Activated naive CD4-positive, alpha-beta T cell treated with anti-CD3 and anti-CD28 coated beads, Interleukin-2, amount 10 ng/mL, durations not matched to agents 7 days and 5 days (primary cell): ENCODE measurements at regions not wholly inside any gene's neighbourhood (a gene's known extent, or its start where the extent isn't known, plus 50 kb on each side); places are given as distances from the start of the nearest gene placed in this dataset.

Source experiments
- CTCF ChIA-PET: fragments of 350-600 bp; sonication (Branson Sonifier 250); formaldehyde crosslinking; loops from one replicate; lab custom pipeline; 2021; ENCODE audit warnings: antibody characterized with exemption; lab: Charles Lee
- DNase-seq: peaks from one replicate; pipeline ENCODE4 v3.0.0-alpha.2; 2020
- H3K27ac Mint-ChIP-seq: one replicate; pipeline ENCODE4 v1.8.0; 2021; ENCODE audit warnings: mild to moderate bottlenecking, moderate library complexity, mixed read lengths
- H3K27me3 Mint-ChIP-seq: one replicate; pipeline ENCODE4 v1.8.0; 2021; ENCODE audit warnings: mild to moderate bottlenecking, mixed read lengths
- H3K36me3 Mint-ChIP-seq: one replicate; pipeline ENCODE4 v1.8.0; 2021; ENCODE audit warnings: mixed read lengths
- H3K4me1 Mint-ChIP-seq: one replicate; pipeline ENCODE4 v1.8.0; 2021; ENCODE audit warnings: mixed read lengths
- H3K4me3 Mint-ChIP-seq: one replicate; pipeline ENCODE4 v1.8.0; 2021; ENCODE audit warnings: mild to moderate bottlenecking, moderate library complexity, mixed read lengths
- H3K9me3 Mint-ChIP-seq: one replicate; pipeline ENCODE4 v1.8.0; 2021; ENCODE audit warnings: mixed read lengths

GRCh38 chr5:124394700-124395245, 351.7 kb downstream of the ZNF608 start:
- H3K4me1 Mint-ChIP-seq: no peaks in the 10 kb centered on the region
- no peak overlapping the region for H3K4me3 Mint-ChIP-seq
- H3K9me3 Mint-ChIP-seq: no peaks in the 10 kb centered on the region
- H3K36me3 Mint-ChIP-seq: no peaks in the 10 kb centered on the region
- H3K27me3 Mint-ChIP-seq: no peaks in the 10 kb centered on the region
- CTCF ChIA-PET: no interaction called here
- no peak for DNase-seq
- no peak overlapping the region for H3K27ac Mint-ChIP-seq

- CTCF ChIA-PET: no interaction called here
- Mint-ChIP-seq H3K4me3 (no peak overlapping the region), H3K27me3 (no peaks in the 10 kb centered on the region), H3K36me3 (no peaks in the 10 kb centered on the region), H3K27ac (no peak overlapping the region), H3K9me3 (no peaks in the 10 kb centered on the region), H3K4me1 (no peaks in the 10 kb centered on the region)
- no peak for DNase-seq
Measured at GRCh38 chr5:124393584-124394379, 352.7 kb downstream of the ZNF608 start.

GRCh38 chr5:124383693-124384092, 362.7 kb downstream of the ZNF608 start:
- Mint-ChIP-seq H3K27me3 (no peaks in the 10 kb centered on the region), H3K4me3 (no peak overlapping the region), H3K4me1 (no peaks in the 10 kb centered on the region), H3K36me3 (no peaks in the 10 kb centered on the region), H3K9me3 (peaks cover 17% of the 10 kb centered on the region), H3K27ac (no peak overlapping the region)
- CTCF ChIA-PET: no interaction called here
- no peak for DNase-seq

GRCh38 chr5:124377386-124377785, 369.1 kb downstream of the ZNF608 start:
- Mint-ChIP-seq H3K27ac (no peak overlapping the region), H3K36me3 (no peaks in the 10 kb centered on the region)

GRCh38 chr5:124373883-124374282, 372.6 kb downstream of the ZNF608 start:
- no peaks in the 10 kb centered on the region for H3K27me3 Mint-ChIP-seq
- no peaks in the 10 kb centered on the region for H3K36me3 Mint-ChIP-seq
- H3K4me1 Mint-ChIP-seq: no peaks in the 10 kb centered on the region
- peaks cover 2% of the 10 kb centered on the region for H3K9me3 Mint-ChIP-seq
- DNase-seq: no peak
- no peak overlapping the region for H3K4me3 Mint-ChIP-seq
- H3K27ac Mint-ChIP-seq: no peak overlapping the region
- CTCF ChIA-PET: no interaction called here

More at GRCh38 chr5:124377386-124377785, 369.1 kb downstream of the ZNF608 start:
- CTCF ChIA-PET: no interaction called here
- Mint-ChIP-seq H3K4me3 (no peak overlapping the region), H3K9me3 (peaks cover 7% of the 10 kb centered on the region), H3K4me1 (no peaks in the 10 kb centered on the region), H3K27me3 (no peaks in the 10 kb centered on the region)
- DNase-seq: no peak

GRCh38 chr5:124372457-124372856, 374.0 kb downstream of the ZNF608 start:
- no peak overlapping the region for H3K27ac Mint-ChIP-seq
- no peaks in the 10 kb centered on the region for H3K36me3 Mint-ChIP-seq
- no peaks in the 10 kb centered on the region for H3K4me1 Mint-ChIP-seq
- CTCF ChIA-PET: no interaction called here
- no peaks in the 10 kb centered on the region for H3K27me3 Mint-ChIP-seq
- peaks cover 5% of the 10 kb centered on the region for H3K9me3 Mint-ChIP-seq
- no peak for DNase-seq
- H3K4me3 Mint-ChIP-seq: no peak overlapping the region

GRCh38 chr5:124371111-124371706, 375.2 kb downstream of the ZNF608 start:
- CTCF ChIA-PET: no interaction called here
- Mint-ChIP-seq H3K4me1 (no peaks in the 10 kb centered on the region), H3K27me3 (no peaks in the 10 kb centered on the region), H3K27ac (no peak overlapping the region), H3K36me3 (no peaks in the 10 kb centered on the region), H3K9me3 (peaks cover 5% of the 10 kb centered on the region), H3K4me3 (no peak overlapping the region)
- DNase-seq: no peak

- Mint-ChIP-seq H3K27ac (no peak overlapping the region), H3K4me1 (no peaks in the 10 kb centered on the region), H3K36me3 (no peaks in the 10 kb centered on the region), H3K27me3 (no peaks in the 10 kb centered on the region), H3K4me3 (no peak overlapping the region), H3K9me3 (peaks cover 5% of the 10 kb centered on the region)
- CTCF ChIA-PET: no interaction called here
- DNase-seq: no peak
Measured at GRCh38 chr5:124370601-124371000, 375.8 kb downstream of the ZNF608 start.

GRCh38 chr5:124365361-124365801, 381.1 kb downstream of the ZNF608 start:
- Mint-ChIP-seq H3K9me3 (peaks cover 8% of the 10 kb centered on the region), H3K27me3 (no peaks in the 10 kb centered on the region), H3K4me1 (no peaks in the 10 kb centered on the region), H3K27ac (no peak overlapping the region), H3K36me3 (no peaks in the 10 kb centered on the region), H3K4me3 (no peak overlapping the region)
- CTCF ChIA-PET: no interaction called here
- DNase-seq: no peak

- Mint-ChIP-seq H3K4me1 (no peaks in the 10 kb centered on the region), H3K4me3 (no peak overlapping the region), H3K36me3 (no peaks in the 10 kb centered on the region), H3K9me3 (peaks cover 11% of the 10 kb centered on the region), H3K27me3 (no peaks in the 10 kb centered on the region), H3K27ac (no peak overlapping the region)
- DNase-seq: no peak
- CTCF ChIA-PET: no interaction called here
Measured at GRCh38 chr5:124355928-124356327, 390.5 kb downstream of the ZNF608 start.

GRCh38 chr5:124353016-124353415, 393.4 kb downstream of the ZNF608 start:
- Mint-ChIP-seq H3K4me3 (no peak overlapping the region), H3K36me3 (no peaks in the 10 kb centered on the region), H3K27me3 (no peaks in the 10 kb centered on the region), H3K9me3 (peaks cover 3% of the 10 kb centered on the region), H3K4me1 (no peaks in the 10 kb centered on the region), H3K27ac (no peak overlapping the region)
- CTCF ChIA-PET: no interaction called here
- no peak for DNase-seq

- Mint-ChIP-seq H3K9me3 (peaks cover 3% of the 10 kb centered on the region), H3K36me3 (no peaks in the 10 kb centered on the region), H3K4me3 (no peak overlapping the region), H3K27me3 (no peaks in the 10 kb centered on the region), H3K27ac (no peak overlapping the region), H3K4me1 (no peaks in the 10 kb centered on the region)
- no peak for DNase-seq
- CTCF ChIA-PET: no interaction called here
Measured at GRCh38 chr5:124352312-124352711, 394.1 kb downstream of the ZNF608 start.

GRCh38 chr5:124349931-124350330, 396.5 kb downstream of the ZNF608 start:
- CTCF ChIA-PET: no interaction called here
- Mint-ChIP-seq H3K4me1 (no peaks in the 10 kb centered on the region), H3K9me3 (peaks cover 3% of the 10 kb centered on the region), H3K4me3 (no peak overlapping the region), H3K36me3 (no peaks in the 10 kb centered on the region), H3K27me3 (no peaks in the 10 kb centered on the region), H3K27ac (no peak overlapping the region)
- no peak for DNase-seq

GRCh38 chr5:124343451-124343867, 403.0 kb downstream of the ZNF608 start:
- H3K4me1 Mint-ChIP-seq: no peaks in the 10 kb centered on the region
- DNase-seq: no peak
- no peak overlapping the region for H3K27ac Mint-ChIP-seq
- no peaks in the 10 kb centered on the region for H3K27me3 Mint-ChIP-seq
- no peaks in the 10 kb centered on the region for H3K9me3 Mint-ChIP-seq
- CTCF ChIA-PET: no interaction called here
- no peak overlapping the region for H3K4me3 Mint-ChIP-seq
- no peaks in the 10 kb centered on the region for H3K36me3 Mint-ChIP-seq

- no peak overlapping the region for H3K4me3 Mint-ChIP-seq
- CTCF ChIA-PET: no interaction called here
Measured at GRCh38 chr5:124342986-124343385, 403.5 kb downstream of the ZNF608 start.

More at GRCh38 chr5:124342986-124343385, 403.5 kb downstream of the ZNF608 start:
- H3K36me3 Mint-ChIP-seq: no peaks in the 10 kb centered on the region
- no peaks in the 10 kb centered on the region for H3K4me1 Mint-ChIP-seq
- no peaks in the 10 kb centered on the region for H3K27me3 Mint-ChIP-seq
- H3K27ac Mint-ChIP-seq: no peak overlapping the region
- no peak for DNase-seq
- no peaks in the 10 kb centered on the region for H3K9me3 Mint-ChIP-seq
